Gastroesophageal sphincter (tissue), 3 donors: ENCODE measurements at regions not wholly inside any gene's neighbourhood (a gene's known extent, or its start where the extent isn't known, plus 50 kb on each side); places are given as distances from the start of the nearest gene placed in this dataset.

Source experiments
- POLR2A ChIP-seq, 2 donors: fragments of 450-650 bp; IDR thresholded peaks; one replicate each; pipeline ENCODE4 v1.6.1; 2017; ENCODE audit warnings: antibody characterized with exemption in 2 of 2, mild to moderate bottlenecking in 2 of 2, moderate library complexity in 1 of 2
- POLR2AphosphoS5 ChIP-seq: sonication (generic); formaldehyde crosslinking; IDR thresholded peaks from one replicate; pipeline ENCODE4 v1.6.1; 2017; ENCODE audit warnings: antibody characterized with exemption
- TF ChIP-seq, protein P1 (sequence below), 4 experiments: fragments of 200-600 bp in 2 of 4; fragments of 450-650 bp in 2 of 4; sonication (generic) in 1 of 4; IDR thresholded peaks; one replicate each; pipeline ENCODE4 v1.5.1; 2017 to 2019; ENCODE audit warnings: antibody characterized with exemption in 4 of 4, mild to moderate bottlenecking in 2 of 4, moderate library complexity in 2 of 4

DNA sequence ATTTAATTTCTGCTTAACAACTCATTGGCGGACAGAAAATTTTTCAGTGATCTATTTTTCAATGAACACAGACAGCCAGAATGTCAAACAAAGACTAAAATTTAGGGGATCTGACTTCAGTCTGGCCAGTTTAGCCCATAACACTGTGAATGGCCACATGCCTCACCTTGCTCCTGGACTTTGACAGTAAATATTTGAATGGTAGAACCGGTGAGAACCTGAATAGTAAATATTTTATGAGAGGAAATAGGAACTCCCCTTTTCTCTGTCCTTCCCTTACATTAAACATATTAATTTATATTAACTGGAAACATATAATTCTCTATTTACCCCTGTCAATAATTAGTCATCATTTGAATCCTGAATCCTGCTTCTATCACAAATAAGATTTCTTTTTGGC lies 942.1 kb downstream of the KCNJ2 start:
- TF ChIP-seq, protein P1, sequence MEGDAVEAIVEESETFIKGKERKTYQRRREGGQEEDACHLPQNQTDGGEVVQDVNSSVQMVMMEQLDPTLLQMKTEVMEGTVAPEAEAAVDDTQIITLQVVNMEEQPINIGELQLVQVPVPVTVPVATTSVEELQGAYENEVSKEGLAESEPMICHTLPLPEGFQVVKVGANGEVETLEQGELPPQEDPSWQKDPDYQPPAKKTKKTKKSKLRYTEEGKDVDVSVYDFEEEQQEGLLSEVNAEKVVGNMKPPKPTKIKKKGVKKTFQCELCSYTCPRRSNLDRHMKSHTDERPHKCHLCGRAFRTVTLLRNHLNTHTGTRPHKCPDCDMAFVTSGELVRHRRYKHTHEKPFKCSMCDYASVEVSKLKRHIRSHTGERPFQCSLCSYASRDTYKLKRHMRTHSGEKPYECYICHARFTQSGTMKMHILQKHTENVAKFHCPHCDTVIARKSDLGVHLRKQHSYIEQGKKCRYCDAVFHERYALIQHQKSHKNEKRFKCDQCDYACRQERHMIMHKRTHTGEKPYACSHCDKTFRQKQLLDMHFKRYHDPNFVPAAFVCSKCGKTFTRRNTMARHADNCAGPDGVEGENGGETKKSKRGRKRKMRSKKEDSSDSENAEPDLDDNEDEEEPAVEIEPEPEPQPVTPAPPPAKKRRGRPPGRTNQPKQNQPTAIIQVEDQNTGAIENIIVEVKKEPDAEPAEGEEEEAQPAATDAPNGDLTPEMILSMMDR (IDR thresholded peaks at IDR 0.05): no peak
- TF ChIP-seq POLR2AphosphoS5 (no peak), POLR2A (IDR thresholded peaks at IDR 0.05) (no peak)
